Esophagus mucosa (tissue), 1 donor: ENCODE measurements at regions not wholly inside any gene's neighbourhood (a gene's known extent, or its start where the extent isn't known, plus 50 kb on each side); places are given as distances from the start of the nearest gene placed in this dataset.

Experiments
- ATAC-seq: fragments of 200-7000 bp; cut with Tn5 transposase; one replicate; pipeline ENCODE4 v1.9.1; 2020
- donor health status: DM: yes; HTN: yes; CAD: no.

DNA sequence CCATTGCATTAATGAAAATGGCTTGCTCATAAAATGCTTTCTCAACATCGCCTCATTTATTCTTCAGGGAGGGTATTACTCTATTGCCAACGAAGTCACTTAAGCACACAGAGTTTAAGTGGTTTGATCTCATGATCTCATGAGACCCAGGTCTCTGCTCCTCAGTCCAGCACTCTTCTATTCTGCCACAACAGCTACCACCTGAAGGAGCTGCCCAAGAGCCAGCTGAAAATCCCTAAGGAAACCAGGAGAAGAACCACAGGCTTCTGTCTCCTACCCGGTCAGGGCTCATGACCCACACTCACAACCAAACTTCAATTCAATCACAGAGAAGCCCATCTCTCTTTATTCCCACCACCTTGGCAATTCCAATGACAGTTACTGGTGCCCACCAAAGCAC, 85.5 kb upstream of the GPM6B start:
- ATAC-seq = no peak

GRCh38 chrX:13901354-13901753, 84.5 kb upstream of the GPM6B start:
- no peak for ATAC-seq

DNA sequence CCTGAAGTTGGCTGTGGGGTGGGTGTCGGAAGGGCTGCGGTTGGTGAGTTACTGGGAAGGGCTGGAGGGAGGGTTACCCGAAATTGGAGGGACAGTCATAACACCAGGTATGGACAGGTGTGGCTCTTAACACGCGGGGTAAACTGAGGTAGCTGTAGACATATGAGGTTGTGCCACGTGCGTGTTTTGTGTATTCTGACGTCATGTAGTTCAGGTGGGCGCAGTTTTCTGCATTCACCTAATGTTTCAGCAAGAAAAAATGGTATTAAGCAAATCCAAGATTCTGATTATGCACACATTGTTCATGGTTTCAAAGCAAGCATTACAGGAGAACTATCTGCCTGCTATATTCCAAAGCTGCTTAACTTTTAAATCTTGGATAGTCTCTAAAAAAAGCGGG, 83.5 kb upstream of the GPM6B start:
- no peak for ATAC-seq

DNA sequence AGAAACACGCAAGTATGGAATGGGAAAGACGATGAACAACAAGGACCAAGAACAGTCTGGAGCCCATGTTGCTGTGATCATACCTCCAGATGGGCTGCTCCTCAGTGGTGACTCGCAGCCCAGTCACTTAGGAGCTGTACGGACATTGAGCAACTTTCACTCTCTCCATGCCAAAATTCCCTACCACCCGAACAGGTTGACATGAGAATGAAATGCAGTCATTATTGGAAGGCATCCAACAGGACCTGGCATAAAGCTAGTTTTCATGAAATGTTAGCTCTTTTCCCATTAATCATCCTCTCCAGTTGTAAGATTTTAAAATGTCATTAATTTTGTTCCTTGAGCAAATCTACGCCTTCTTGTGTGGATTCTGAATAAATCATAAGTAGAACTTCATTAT, 82.7 kb upstream of the GPM6B start:
- ATAC-seq = peak; percentile 95

DNA sequence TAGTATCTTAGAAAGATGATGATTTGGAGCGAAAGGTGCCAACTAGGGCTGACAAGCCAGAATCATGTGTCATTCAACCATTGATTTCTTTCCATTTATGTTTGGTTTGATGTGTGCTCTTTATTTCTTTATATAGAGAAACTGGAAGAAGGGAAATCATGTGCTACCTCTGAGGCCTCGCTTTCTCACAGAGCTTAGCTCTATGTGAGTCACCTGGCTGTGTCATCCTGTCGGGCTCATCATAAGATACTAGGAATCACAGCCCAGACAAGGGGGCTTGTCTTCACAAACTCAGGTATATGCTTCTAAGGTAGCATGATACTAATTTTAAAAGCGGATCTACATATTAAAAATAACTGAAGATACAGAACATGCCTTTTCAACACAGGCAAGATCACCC, 81.7 kb upstream of the GPM6B start:
- ATAC-seq = peak; percentile 78

DNA sequence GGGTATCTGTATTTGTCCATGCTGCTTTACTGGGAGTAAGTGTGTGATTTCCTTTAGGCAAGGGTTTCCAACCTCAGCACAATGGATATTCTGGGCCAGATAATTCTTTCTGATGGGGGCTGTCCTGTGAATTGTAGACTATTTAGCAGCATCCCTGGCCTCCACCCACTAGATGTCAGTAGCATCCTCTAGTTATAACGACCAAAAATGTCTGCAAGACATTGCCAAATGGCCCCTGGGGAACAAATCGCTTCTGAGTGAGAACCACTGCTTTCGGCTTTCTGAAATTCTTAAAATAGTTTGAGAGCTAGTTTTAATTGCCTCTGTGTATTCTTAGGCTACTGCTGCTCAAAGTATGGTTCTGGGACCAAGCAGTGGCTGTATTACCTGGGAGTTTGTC, 81.2 kb upstream of the GPM6B start:
- no peak for ATAC-seq

- ATAC-seq = no peak
These were observed 80.7 kb upstream of the GPM6B start for GRCh38 chrX:13897566-13897965.

- ATAC-seq = no peak
These were observed 78.1 kb upstream of the GPM6B start for GRCh38 chrX:13894888-13895565.

DNA sequence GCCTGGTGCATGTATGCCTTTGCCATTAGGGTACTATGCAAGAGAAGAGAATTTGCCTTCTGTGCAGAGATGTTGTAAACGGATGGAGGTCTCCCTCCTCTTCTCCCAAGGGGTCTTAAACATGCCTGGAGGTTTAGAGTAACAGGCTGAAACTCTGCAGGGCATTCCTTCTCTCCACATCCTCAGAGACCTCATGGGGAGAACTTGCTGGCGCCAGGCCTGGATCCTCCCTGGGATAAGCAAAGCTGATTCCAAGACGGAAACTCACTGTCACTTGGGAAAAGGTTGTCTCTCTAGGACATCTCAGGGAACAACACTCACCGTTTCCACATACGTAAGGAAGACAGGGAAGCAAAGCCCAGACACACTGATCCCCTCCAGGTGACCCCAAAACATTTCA, 76.9 kb upstream of the GPM6B start:
- no peak for ATAC-seq

- ATAC-seq = no peak
These were observed 76.0 kb upstream of the GPM6B start for GRCh38 chrX:13892856-13893255.

GRCh38 chrX:13891377-13892140, 74.7 kb upstream of the GPM6B start:
- ATAC-seq = no peak

- ATAC-seq = peak; percentile 84
These were observed 73.9 kb upstream of the GPM6B start for GRCh38 chrX:13890806-13891205.

DNA sequence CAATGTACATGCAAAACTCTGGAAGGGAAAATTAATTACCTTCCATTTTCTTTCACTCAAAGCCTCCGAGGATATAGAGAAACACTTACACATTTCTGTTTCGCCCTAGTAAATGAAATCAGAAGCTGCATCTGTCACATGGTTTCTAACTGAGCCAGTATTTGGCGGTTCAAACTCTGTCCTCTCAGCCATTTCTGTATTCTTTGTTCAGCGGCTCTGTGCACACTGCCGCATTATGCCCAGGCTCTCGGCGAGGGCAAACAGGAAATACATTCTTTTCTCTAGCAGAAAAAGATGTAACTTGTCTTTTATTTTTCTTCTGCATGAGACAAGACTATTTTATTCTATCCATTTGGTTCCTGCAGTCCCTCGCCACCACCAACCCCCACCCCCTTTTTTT, 71.4 kb upstream of the GPM6B start:
- no peak for ATAC-seq

GRCh38 chrX:13885591-13885990, 68.7 kb upstream of the GPM6B start:
- ATAC-seq = no peak

DNA sequence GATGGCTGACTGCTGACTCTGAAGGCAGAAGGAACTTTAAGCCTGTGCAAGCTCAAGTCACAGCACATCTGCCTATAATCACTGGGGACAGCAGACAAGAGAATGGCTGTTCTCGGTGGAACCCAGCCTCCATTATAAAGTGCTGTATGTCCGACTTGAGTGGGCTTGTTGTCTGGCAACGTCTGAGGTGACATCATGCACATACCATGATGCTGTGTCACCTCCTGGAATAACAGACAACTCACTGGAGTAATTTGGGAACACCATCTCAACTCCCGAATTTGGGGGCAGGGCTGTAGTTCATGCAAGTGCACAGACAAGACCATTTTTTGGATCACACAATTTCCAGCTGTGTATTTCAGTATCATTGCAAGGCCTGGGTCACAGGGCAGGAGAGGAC, 59.8 kb upstream of the GPM6B start:
- no peak for ATAC-seq

GRCh38 chrX:13875572-13875971, 58.7 kb upstream of the GPM6B start:
- ATAC-seq = no peak

GRCh38 chrX:13868591-13868990, 51.7 kb upstream of the GPM6B start:
- no peak for ATAC-seq
